ENCODE measurements at regions not wholly inside any gene's neighbourhood (a gene's known extent, or its start where the extent isn't known, plus 50 kb on each side); places are given as distances from the start of the nearest gene placed in this dataset.

DNA sequence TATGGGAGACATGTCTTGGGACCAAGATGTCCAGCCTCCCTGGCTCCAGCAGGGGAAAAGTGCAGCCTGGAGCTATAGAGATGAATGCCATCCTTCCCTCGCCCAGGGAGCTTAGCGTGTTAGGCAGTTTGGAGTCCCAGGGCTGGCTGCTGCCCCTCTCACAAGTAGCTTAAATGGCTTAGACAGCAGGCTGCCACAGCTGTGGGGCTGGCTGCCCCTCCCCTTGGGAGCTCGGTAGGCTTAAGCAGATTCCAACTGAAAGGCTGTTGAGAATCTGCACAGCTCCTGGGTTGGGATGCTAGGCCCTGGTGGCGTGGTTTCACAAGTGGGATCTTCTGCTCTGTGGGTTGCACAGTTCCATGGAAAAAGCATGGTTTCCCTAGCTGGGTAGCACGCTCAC is 940.5 kb upstream of the DDX18 start:
- TF ChIP-seq, protein P1, sequence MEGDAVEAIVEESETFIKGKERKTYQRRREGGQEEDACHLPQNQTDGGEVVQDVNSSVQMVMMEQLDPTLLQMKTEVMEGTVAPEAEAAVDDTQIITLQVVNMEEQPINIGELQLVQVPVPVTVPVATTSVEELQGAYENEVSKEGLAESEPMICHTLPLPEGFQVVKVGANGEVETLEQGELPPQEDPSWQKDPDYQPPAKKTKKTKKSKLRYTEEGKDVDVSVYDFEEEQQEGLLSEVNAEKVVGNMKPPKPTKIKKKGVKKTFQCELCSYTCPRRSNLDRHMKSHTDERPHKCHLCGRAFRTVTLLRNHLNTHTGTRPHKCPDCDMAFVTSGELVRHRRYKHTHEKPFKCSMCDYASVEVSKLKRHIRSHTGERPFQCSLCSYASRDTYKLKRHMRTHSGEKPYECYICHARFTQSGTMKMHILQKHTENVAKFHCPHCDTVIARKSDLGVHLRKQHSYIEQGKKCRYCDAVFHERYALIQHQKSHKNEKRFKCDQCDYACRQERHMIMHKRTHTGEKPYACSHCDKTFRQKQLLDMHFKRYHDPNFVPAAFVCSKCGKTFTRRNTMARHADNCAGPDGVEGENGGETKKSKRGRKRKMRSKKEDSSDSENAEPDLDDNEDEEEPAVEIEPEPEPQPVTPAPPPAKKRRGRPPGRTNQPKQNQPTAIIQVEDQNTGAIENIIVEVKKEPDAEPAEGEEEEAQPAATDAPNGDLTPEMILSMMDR (IDR thresholded peaks at IDR 0.05; ENCODE audit: borderline replicate concordance, control extremely low read depth, extremely low read depth, insufficient read depth, missing control alignments) = no peak
- no peak for DNase-seq (ENCODE audit: low spot score)
- in situ Hi-C loops (cut with MboI; ENCODE audit: low sequenced_read_pairs, unreplicated experiment) = no loop called here

DNA sequence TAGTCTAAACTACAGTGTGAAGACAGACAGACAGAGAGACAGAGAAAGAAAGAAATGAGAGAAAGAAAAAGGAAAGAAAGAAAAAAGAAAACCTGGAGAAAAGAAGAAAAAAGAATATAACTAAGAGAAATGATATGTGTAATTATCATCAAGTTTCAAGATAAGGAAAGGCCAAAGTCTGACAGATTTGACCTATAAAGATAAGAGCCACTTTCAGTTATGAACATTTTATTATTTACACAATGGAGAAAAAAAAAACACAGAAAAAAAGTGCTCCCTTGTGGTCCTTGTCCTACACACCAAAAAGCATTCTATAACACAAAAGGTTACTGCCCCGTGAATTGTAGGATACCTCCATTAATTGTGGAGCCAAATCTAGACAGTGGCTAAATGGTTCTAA is 937.2 kb upstream of the DDX18 start:
- DNase-seq (ENCODE audit: low spot score) = no peak

DNA sequence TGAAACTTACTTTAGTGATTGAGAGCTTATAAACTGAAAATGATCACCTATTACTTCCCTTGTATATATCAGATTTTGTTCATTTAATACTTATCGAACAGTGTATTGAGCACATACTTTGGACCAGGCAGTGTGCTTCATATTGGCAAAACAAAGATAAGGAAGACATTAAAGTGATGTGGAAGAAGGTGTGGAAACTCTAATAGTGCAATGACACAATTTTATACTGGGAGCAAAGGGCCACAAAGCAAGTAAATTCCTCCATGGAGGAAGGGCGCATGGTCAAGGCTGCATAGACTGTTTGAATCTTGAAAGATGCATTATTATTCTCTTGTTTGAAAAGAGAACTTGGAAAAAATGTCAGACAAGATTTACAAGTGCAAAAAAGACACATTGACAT is 936.5 kb upstream of the DDX18 start:
- TF ChIP-seq, protein P1 (IDR thresholded peaks at IDR 0.05; ENCODE audit: borderline replicate concordance, control extremely low read depth, extremely low read depth, insufficient read depth, missing control alignments) = no peak
- no peak for DNase-seq (ENCODE audit: low spot score)
- in situ Hi-C loops (cut with MboI; ENCODE audit: low sequenced_read_pairs, unreplicated experiment) = no loop called here

More for the DNA sequence above, 937.2 kb upstream of the DDX18 start:
- in situ Hi-C loops (cut with MboI; ENCODE audit: low sequenced_read_pairs, unreplicated experiment) = no loop called here
- TF ChIP-seq, protein P1 (IDR thresholded peaks at IDR 0.05; ENCODE audit: borderline replicate concordance, control extremely low read depth, extremely low read depth, insufficient read depth, missing control alignments) = no peak

DNA sequence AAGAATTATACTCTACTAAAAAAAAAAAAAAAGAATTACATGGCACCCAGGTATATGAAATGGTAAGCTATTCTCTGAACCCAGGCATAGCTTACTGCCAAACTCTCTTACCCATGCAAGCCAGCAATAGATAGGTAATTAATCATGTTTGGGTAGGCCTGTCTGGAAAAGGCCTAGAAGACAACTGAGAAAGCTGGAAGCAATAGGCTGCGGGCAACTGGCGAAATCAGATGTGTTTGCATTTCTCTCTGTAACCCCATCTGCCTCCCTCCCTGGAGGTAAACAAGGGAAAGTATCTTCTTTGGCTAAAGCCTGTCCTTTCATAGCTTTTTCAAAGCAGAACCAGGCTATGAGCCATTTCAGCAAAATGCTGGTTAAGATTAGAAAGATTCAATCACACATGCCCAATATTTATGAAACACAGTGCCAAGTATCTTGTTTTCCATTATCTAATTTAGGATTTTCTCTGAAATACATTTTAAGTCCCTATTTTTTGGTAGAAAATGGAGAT is 934.8 kb upstream of the DDX18 start:
- in situ Hi-C loops (cut with MboI; ENCODE audit: low sequenced_read_pairs, unreplicated experiment) = no loop called here
- DNase-seq (ENCODE audit: low spot score) = no peak

GRCh38 chr2:116891191-116891590 is 923.3 kb upstream of the DDX18 start:
- in situ Hi-C loops (cut with MboI; ENCODE audit: low sequenced_read_pairs, unreplicated experiment) = no loop called here
- no peak for DNase-seq (ENCODE audit: low spot score)
- TF ChIP-seq, protein P1 (IDR thresholded peaks at IDR 0.05; ENCODE audit: borderline replicate concordance, control extremely low read depth, extremely low read depth, insufficient read depth, missing control alignments) = no peak

More for the DNA sequence above, 934.8 kb upstream of the DDX18 start:
- TF ChIP-seq, protein P1 (IDR thresholded peaks at IDR 0.05; ENCODE audit: borderline replicate concordance, control extremely low read depth, extremely low read depth, insufficient read depth, missing control alignments) = no peak

DNA sequence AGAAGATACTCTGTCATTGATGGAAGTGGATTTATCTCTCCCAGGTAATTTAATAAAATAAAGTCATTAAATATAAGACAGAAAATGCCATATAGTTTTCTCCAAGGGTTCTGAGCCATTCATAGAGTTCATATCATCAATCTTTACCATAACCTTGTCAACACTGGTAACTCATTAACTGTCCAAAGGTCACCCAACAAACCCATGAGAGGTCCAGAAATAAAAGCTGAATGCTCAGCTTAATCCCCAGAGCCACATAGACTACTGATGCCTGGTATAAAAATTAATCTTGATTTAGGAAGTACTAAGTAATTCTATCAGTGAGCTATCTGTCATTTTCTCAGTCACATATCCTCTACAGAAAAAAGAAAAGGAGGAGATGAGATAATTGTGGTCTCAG is 903.0 kb upstream of the DDX18 start:
- in situ Hi-C loops (cut with MboI; ENCODE audit: low sequenced_read_pairs, unreplicated experiment) = no loop called here
- no peak for DNase-seq (ENCODE audit: low spot score)

More for the DNA sequence above, 903.0 kb upstream of the DDX18 start:
- TF ChIP-seq, protein P1 (IDR thresholded peaks at IDR 0.05; ENCODE audit: borderline replicate concordance, control extremely low read depth, extremely low read depth, insufficient read depth, missing control alignments) = no peak

Measured in GM13976 (cell line).